Uterus (tissue), 3 donors: ENCODE measurements at regions not wholly inside any gene's neighbourhood (a gene's known extent, or its start where the extent isn't known, plus 50 kb on each side); places are given as distances from the start of the nearest gene placed in this dataset.

Source experiments
- DNase-seq, 2 donors: peaks; one replicate each; pipeline ENCODE4 v3.0.0-alpha.2; 2019 to 2020
- H3K27ac ChIP-seq, 2 donors: fragments of 200-600 bp; sonication (generic); 1 replicate in 1 of 2; 2 replicates in 1 of 2; pipeline ENCODE4 v1.5.1; 2016 to 2018
- H3K27me3 ChIP-seq, 2 donors: fragments of 200-600 bp; sonication (generic); one replicate each; pipeline ENCODE4 v1.5.1; 2018 to 2019; ENCODE audit warnings: control low read depth in 1 of 2
- H3K36me3 ChIP-seq, 2 donors: fragments of 200-600 bp; sonication (generic); one replicate each; pipeline ENCODE4 v1.5.1; 2019; ENCODE audit warnings: control low read depth in 1 of 2
- H3K4me1 ChIP-seq, 2 donors: fragments of 200-600 bp; sonication (generic); one replicate each; pipeline ENCODE4 v1.5.1; 2018 to 2019; ENCODE audit warnings: control low read depth in 1 of 2
- H3K4me3 ChIP-seq, 2 donors: fragments of 200-600 bp; sonication (generic); 1 replicate in 1 of 2; 2 replicates in 1 of 2; pipeline ENCODE4 v1.5.1; 2018 to 2019; ENCODE audit warnings: mild to moderate bottlenecking in 1 of 2
- H3K9me3 ChIP-seq, 2 donors: fragments of 200-600 bp; sonication (generic); one replicate each; pipeline ENCODE4 v1.5.1; 2019; ENCODE audit warnings: control low read depth in 1 of 2
- CTCF ChIP-seq, 4 experiments: fragments of 200-600 bp in 2 of 4; fragments of 450-650 bp in 2 of 4; sonication (generic) in 2 of 4; IDR thresholded peaks; one replicate each; pipeline ENCODE4 v1.5.1; 2016 to 2019; ENCODE audit warnings: antibody characterized with exemption in 4 of 4, mild to moderate bottlenecking in 2 of 4, moderate library complexity in 1 of 4
- POLR2A ChIP-seq, 2 donors: fragments of 450-650 bp; IDR thresholded peaks; one replicate each; pipeline ENCODE4 v1.6.1; 2016; ENCODE audit warnings: antibody characterized with exemption in 2 of 2, mild to moderate bottlenecking in 1 of 2, moderate library complexity in 1 of 2
- intact Hi-C: fragments of 100-400 bp; cut with DNase I; formaldehyde crosslinking; loops from one replicate; pipeline ENCODE4 v1.15.1; 2023; ENCODE audit warnings: low total_unique reads
- donor health status: DM: yes; HTN: yes; CAD: no.

- no peak for TF ChIP-seq POLR2A (IDR thresholded peaks at IDR 0.05)
- no peak for TF ChIP-seq CTCF (IDR thresholded peaks at IDR 0.05)
Measured at GRCh38 chr3:146883288-146883687, 278.1 kb upstream of the PLSCR5 start.

GRCh38 chr3:146881966-146882760, 277.0 kb upstream of the PLSCR5 start:
- no peak overlapping the region for H3K4me3 ChIP-seq
- H3K27me3 ChIP-seq = no peaks in the 10 kb centered on the region
- no peaks in the 10 kb centered on the region for H3K4me1 ChIP-seq
- intact Hi-C loops = no loop called here
- H3K9me3 ChIP-seq = no peaks in the 10 kb centered on the region
- TF ChIP-seq POLR2A (IDR thresholded peaks at IDR 0.05) (no peak), CTCF (IDR thresholded peaks at IDR 0.05) (no peak)
- no peak overlapping the region for H3K27ac ChIP-seq
- H3K36me3 ChIP-seq = no peaks in the 10 kb centered on the region
- no peak for DNase-seq

More at GRCh38 chr3:146883288-146883687, 278.1 kb upstream of the PLSCR5 start:
- H3K27ac ChIP-seq = no peak overlapping the region
- no peaks in the 10 kb centered on the region for H3K27me3 ChIP-seq
- no peaks in the 10 kb centered on the region for H3K4me1 ChIP-seq
- intact Hi-C loops = no loop called here
- no peak for DNase-seq
- H3K4me3 ChIP-seq = no peak overlapping the region
- no peaks in the 10 kb centered on the region for H3K36me3 ChIP-seq
- H3K9me3 ChIP-seq = no peaks in the 10 kb centered on the region

- no peak for DNase-seq
- no peaks in the 10 kb centered on the region for H3K9me3 ChIP-seq
- H3K4me3 ChIP-seq = no peak overlapping the region
- no peak overlapping the region for H3K27ac ChIP-seq
- intact Hi-C loops = no loop called here
- no peaks in the 10 kb centered on the region for H3K36me3 ChIP-seq
- H3K27me3 ChIP-seq = no peaks in the 10 kb centered on the region
- H3K4me1 ChIP-seq = no peaks in the 10 kb centered on the region
- TF ChIP-seq CTCF (IDR thresholded peaks at IDR 0.05) (no peak), POLR2A (IDR thresholded peaks at IDR 0.05) (no peak)
Measured at GRCh38 chr3:146881356-146881755, 276.2 kb upstream of the PLSCR5 start.

GRCh38 chr3:146873748-146874147, 268.6 kb upstream of the PLSCR5 start:
- no peaks in the 10 kb centered on the region for H3K9me3 ChIP-seq
- no peak overlapping the region for H3K4me3 ChIP-seq
- H3K36me3 ChIP-seq = no peaks in the 10 kb centered on the region
- intact Hi-C loops = no loop called here
- no peak for DNase-seq
- H3K27ac ChIP-seq = no peak overlapping the region
- no peaks in the 10 kb centered on the region for H3K4me1 ChIP-seq
- H3K27me3 ChIP-seq = no peaks in the 10 kb centered on the region
- no peak for TF ChIP-seq POLR2A (IDR thresholded peaks at IDR 0.05)
- no peak for TF ChIP-seq CTCF (IDR thresholded peaks at IDR 0.05)

GRCh38 chr3:146865175-146865755, 260.1 kb upstream of the PLSCR5 start:
- H3K9me3 ChIP-seq = no peaks in the 10 kb centered on the region
- H3K36me3 ChIP-seq = no peaks in the 10 kb centered on the region
- no peaks in the 10 kb centered on the region for H3K4me1 ChIP-seq
- no peak for TF ChIP-seq POLR2A (IDR thresholded peaks at IDR 0.05)
- TF ChIP-seq CTCF (IDR thresholded peaks at IDR 0.05) = no peak
- H3K27me3 ChIP-seq = no peaks in the 10 kb centered on the region
- no peak overlapping the region for H3K4me3 ChIP-seq
- intact Hi-C loops = no loop called here
- no peak for DNase-seq
- H3K27ac ChIP-seq = no peak overlapping the region
